Upper lobe of right lung (tissue), 1 donor: ENCODE measurements at regions not wholly inside any gene's neighbourhood (a gene's known extent, or its start where the extent isn't known, plus 50 kb on each side); places are given as distances from the start of the nearest gene placed in this dataset.

Experiments
- ATAC-seq: fragments of 200-7000 bp; cut with Tn5 transposase; one replicate; pipeline ENCODE4 v1.9.1; 2020; ENCODE audit warnings: mild to moderate bottlenecking, moderate library complexity
- DNase-seq: peaks from one replicate; pipeline ENCODE4 v3.0.0-alpha.2; 2020
- H3K27ac ChIP-seq: fragments of 200-600 bp; one replicate; pipeline ENCODE4 v1.8.0; 2022
- H3K27me3 ChIP-seq: fragments of 200-600 bp; one replicate; pipeline ENCODE4 v1.8.0; 2022; ENCODE audit warnings: mild to moderate bottlenecking
- H3K36me3 ChIP-seq: fragments of 200-600 bp; one replicate; pipeline ENCODE4 v1.8.0; 2022
- H3K4me1 ChIP-seq: fragments of 200-600 bp; one replicate; pipeline ENCODE4 v1.8.0; 2022
- H3K4me3 ChIP-seq: fragments of 200-600 bp; one replicate; pipeline ENCODE4 v1.8.0; 2022; ENCODE audit warnings: mild to moderate bottlenecking
- H3K9me3 ChIP-seq: fragments of 200-600 bp; one replicate; pipeline ENCODE4 v1.8.0; 2022
- intact Hi-C: fragments of 100-400 bp; cut with DNase I; formaldehyde crosslinking; loops from one replicate; pipeline ENCODE4 v1.11.0; 2022
- TF ChIP-seq, protein P1 (sequence below): fragments of 200-600 bp; IDR thresholded peaks from one replicate; pipeline ENCODE4 v1.8.0; 2022; ENCODE audit warnings: antibody characterized with exemption
- donor health status: DM: no; HTN: yes; CAD: no; lungs with severe emphysema.

GRCh38 chr1:24258735-24259424, 60.3 kb upstream of the GRHL3 start:
- no peak overlapping the region for H3K4me3 ChIP-seq

GRCh38 chr1:24257373-24257772, 61.8 kb upstream of the GRHL3 start:
- H3K4me1 ChIP-seq = no peaks in the 10 kb centered on the region
- no peak for DNase-seq
- H3K27ac ChIP-seq = no peak overlapping the region
- no peaks in the 10 kb centered on the region for H3K36me3 ChIP-seq
- no peaks in the 10 kb centered on the region for H3K9me3 ChIP-seq
- ATAC-seq = no peak
- TF ChIP-seq, protein P1, sequence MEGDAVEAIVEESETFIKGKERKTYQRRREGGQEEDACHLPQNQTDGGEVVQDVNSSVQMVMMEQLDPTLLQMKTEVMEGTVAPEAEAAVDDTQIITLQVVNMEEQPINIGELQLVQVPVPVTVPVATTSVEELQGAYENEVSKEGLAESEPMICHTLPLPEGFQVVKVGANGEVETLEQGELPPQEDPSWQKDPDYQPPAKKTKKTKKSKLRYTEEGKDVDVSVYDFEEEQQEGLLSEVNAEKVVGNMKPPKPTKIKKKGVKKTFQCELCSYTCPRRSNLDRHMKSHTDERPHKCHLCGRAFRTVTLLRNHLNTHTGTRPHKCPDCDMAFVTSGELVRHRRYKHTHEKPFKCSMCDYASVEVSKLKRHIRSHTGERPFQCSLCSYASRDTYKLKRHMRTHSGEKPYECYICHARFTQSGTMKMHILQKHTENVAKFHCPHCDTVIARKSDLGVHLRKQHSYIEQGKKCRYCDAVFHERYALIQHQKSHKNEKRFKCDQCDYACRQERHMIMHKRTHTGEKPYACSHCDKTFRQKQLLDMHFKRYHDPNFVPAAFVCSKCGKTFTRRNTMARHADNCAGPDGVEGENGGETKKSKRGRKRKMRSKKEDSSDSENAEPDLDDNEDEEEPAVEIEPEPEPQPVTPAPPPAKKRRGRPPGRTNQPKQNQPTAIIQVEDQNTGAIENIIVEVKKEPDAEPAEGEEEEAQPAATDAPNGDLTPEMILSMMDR = no peak
- H3K27me3 ChIP-seq = no peaks in the 10 kb centered on the region
- intact Hi-C loops = no loop called here
- H3K4me3 ChIP-seq = no peak overlapping the region

More at GRCh38 chr1:24258735-24259424, 60.3 kb upstream of the GRHL3 start:
- ATAC-seq (no peak), DNase-seq (no peak)
- H3K4me1 ChIP-seq = no peaks in the 10 kb centered on the region
- H3K36me3 ChIP-seq = no peaks in the 10 kb centered on the region
- TF ChIP-seq, protein P1 = no peak
- H3K27me3 ChIP-seq = no peaks in the 10 kb centered on the region
- H3K27ac ChIP-seq = no peak overlapping the region
- intact Hi-C loops = no loop called here
- no peaks in the 10 kb centered on the region for H3K9me3 ChIP-seq

DNA sequence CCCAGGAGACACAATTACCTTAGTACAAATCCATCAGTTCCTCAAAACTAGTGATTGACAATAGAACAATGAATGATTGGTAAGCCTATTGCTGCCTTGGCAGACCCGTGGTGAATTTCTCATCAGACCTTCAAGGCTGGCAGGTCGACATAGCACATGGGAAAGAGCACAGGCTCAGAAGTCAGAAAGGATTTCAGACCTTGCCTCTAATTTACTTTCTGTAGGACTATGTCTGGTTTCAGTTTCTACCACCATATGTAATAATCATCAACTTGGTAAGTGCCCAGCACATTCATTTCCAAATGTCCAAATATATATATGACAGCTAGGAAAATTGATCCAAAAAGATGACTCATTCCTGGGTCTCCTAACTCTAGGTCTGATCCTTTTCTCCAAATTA, 62.5 kb upstream of the GRHL3 start:
- no peaks in the 10 kb centered on the region for H3K9me3 ChIP-seq
- intact Hi-C loops = no loop called here
- no peaks in the 10 kb centered on the region for H3K4me1 ChIP-seq
- H3K27ac ChIP-seq = no peak overlapping the region
- DNase-seq (no peak), ATAC-seq (no peak)
- no peaks in the 10 kb centered on the region for H3K36me3 ChIP-seq
- no peak overlapping the region for H3K4me3 ChIP-seq
- TF ChIP-seq, protein P1 = no peak
- no peaks in the 10 kb centered on the region for H3K27me3 ChIP-seq

DNA sequence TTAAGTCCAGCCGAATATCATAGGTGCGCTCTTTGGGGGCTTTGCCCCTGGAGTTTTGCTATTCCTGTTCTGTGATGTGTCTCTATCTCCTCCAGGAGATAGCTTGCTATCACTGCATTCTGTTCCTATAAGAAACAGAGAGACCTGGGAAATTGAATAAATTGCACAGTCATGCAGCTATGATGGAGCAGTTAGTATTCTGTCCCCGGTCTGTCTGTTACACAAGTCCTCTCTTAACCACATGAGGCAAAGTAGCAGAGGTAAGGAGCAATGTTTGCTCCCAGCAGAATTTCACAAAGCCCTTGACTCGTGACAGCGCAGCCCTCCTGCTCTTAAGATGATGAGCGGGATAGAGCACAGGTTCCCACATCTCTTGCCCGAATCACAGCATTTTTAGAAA, 63.9 kb upstream of the GRHL3 start:
- TF ChIP-seq, protein P1 = no peak
- no peak overlapping the region for H3K4me3 ChIP-seq
- H3K27me3 ChIP-seq = no peaks in the 10 kb centered on the region
- H3K4me1 ChIP-seq = no peaks in the 10 kb centered on the region
- no peaks in the 10 kb centered on the region for H3K9me3 ChIP-seq
- DNase-seq (no peak), ATAC-seq (no peak)
- no peak overlapping the region for H3K27ac ChIP-seq
- intact Hi-C loops = no loop called here
- no peaks in the 10 kb centered on the region for H3K36me3 ChIP-seq

- Histone ChIP-seq H3K27ac (no peak overlapping the region), H3K27me3 (no peaks in the 10 kb centered on the region), H3K36me3 (no peaks in the 10 kb centered on the region), H3K4me1 (no peaks in the 10 kb centered on the region), H3K9me3 (no peaks in the 10 kb centered on the region), H3K4me3 (no peak overlapping the region)
- ATAC-seq (no peak), DNase-seq (no peak)
- intact Hi-C loops = no loop called here
- TF ChIP-seq, protein P1 = no peak
These were observed 64.4 kb upstream of the GRHL3 start for GRCh38 chr1:24254783-24255182.

DNA sequence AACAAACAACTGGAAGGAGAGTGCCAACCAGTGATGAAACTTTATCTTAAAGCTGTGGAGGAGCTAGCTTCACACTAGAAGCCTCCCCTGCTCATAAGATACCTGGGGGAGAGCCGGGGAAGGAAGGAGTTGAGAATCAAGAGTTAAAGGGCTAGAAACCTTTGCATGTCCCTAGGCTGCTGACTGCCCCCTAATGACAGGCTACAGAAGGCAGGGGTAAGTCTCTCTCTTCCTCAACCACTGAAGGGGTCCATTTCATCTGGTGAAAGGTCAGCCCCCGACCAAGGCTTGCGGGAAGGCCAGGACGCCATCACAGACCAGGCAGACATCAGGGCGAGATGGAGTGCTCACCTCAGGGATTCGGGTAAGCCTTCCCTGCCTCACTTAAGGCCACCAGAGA, 65.6 kb upstream of the GRHL3 start:
- Histone ChIP-seq H3K4me3 (no peak overlapping the region), H3K9me3 (no peaks in the 10 kb centered on the region), H3K36me3 (no peaks in the 10 kb centered on the region), H3K27me3 (no peaks in the 10 kb centered on the region), H3K4me1 (no peaks in the 10 kb centered on the region), H3K27ac (no peak overlapping the region)
- DNase-seq (no peak), ATAC-seq (no peak)
- TF ChIP-seq, protein P1 = no peak
- intact Hi-C loops = no loop called here
